ENCODE measurements at regions not wholly inside any gene's neighbourhood (a gene's known extent, or its start where the extent isn't known, plus 50 kb on each side); places are given as distances from the start of the nearest gene placed in this dataset.

- no peak overlapping the region for H3K4me3 ChIP-seq (replicated peaks; ENCODE audit: low read depth, low read length)
- DNase-seq (ENCODE audit: extremely low read depth, low read depth) = no peak
- no peak for TF ChIP-seq CTCF (IDR thresholded peaks at IDR 0.05; ENCODE audit: low read depth, low read length, missing control alignments)
Observed at GRCh38 chr5:107232788-107233187, 437.9 kb downstream of the EFNA5 start.

- no peak for TF ChIP-seq CTCF (IDR thresholded peaks at IDR 0.05; ENCODE audit: low read depth, low read length, missing control alignments)
- no peak for DNase-seq (ENCODE audit: extremely low read depth, low read depth)
- no peak overlapping the region for H3K4me3 ChIP-seq (replicated peaks; ENCODE audit: low read depth, low read length)
Observed at GRCh38 chr5:107232293-107232692, 438.4 kb downstream of the EFNA5 start.

GRCh38 chr5:107231191-107231590 lies 439.5 kb downstream of the EFNA5 start:
- no peak for TF ChIP-seq CTCF (IDR thresholded peaks at IDR 0.05; ENCODE audit: low read depth, low read length, missing control alignments)
- H3K4me3 ChIP-seq (replicated peaks; ENCODE audit: low read depth, low read length) = no peak overlapping the region

GRCh38 chr5:107230367-107230766 lies 440.4 kb downstream of the EFNA5 start:
- TF ChIP-seq CTCF (IDR thresholded peaks at IDR 0.05; ENCODE audit: low read depth, low read length, missing control alignments) = no peak
- no peak for DNase-seq (ENCODE audit: extremely low read depth, low read depth)
- no peak overlapping the region for H3K4me3 ChIP-seq (replicated peaks; ENCODE audit: low read depth, low read length)

More at GRCh38 chr5:107231191-107231590, 439.5 kb downstream of the EFNA5 start:
- no peak for DNase-seq (ENCODE audit: extremely low read depth, low read depth)

- H3K4me3 ChIP-seq (replicated peaks; ENCODE audit: low read depth, low read length) = no peak overlapping the region
- DNase-seq (ENCODE audit: extremely low read depth, low read depth) = no peak
- TF ChIP-seq CTCF (IDR thresholded peaks at IDR 0.05; ENCODE audit: low read depth, low read length, missing control alignments) = no peak
Observed at GRCh38 chr5:107228226-107228625, 442.5 kb downstream of the EFNA5 start.

GRCh38 chr5:107224272-107224671 lies 446.5 kb downstream of the EFNA5 start:
- no peak for TF ChIP-seq CTCF (IDR thresholded peaks at IDR 0.05; ENCODE audit: low read depth, low read length, missing control alignments)
- no peak for DNase-seq (ENCODE audit: extremely low read depth, low read depth)
- no peak overlapping the region for H3K4me3 ChIP-seq (replicated peaks; ENCODE audit: low read depth, low read length)

- no peak for TF ChIP-seq CTCF (IDR thresholded peaks at IDR 0.05; ENCODE audit: low read depth, low read length, missing control alignments)
- no peak for DNase-seq (ENCODE audit: extremely low read depth, low read depth)
- no peak overlapping the region for H3K4me3 ChIP-seq (replicated peaks; ENCODE audit: low read depth, low read length)
Observed at GRCh38 chr5:107223066-107223465, 447.7 kb downstream of the EFNA5 start.

Data from HFF-Myc (cell line).